ENCODE measurements at regions not wholly inside any gene's neighbourhood (a gene's known extent, or its start where the extent isn't known, plus 50 kb on each side); places are given as distances from the start of the nearest gene placed in this dataset.
"Not testable (repeated sequence)": the region's sequence is repeated elsewhere in the genome, so short reads cannot be mapped to it uniquely, and the experiment has no call there.

GRCh38 chr16:80899809-80900592 is 95.6 kb upstream of the CDYL2 start:
- DNase-seq (ENCODE audit: low spot score, unreplicated experiment): no peak
- no peak for TF ChIP-seq CTCF (IDR thresholded peaks at IDR 0.05; ENCODE audit: unreplicated experiment)
- H3K27me3 Mint-ChIP-seq: no peaks in the 10 kb centered on the region
- no peaks in the 10 kb centered on the region for H3K4me1 Mint-ChIP-seq (ENCODE audit: low read depth)
- H3K36me3 Mint-ChIP-seq (ENCODE audit: insufficient read depth): no peaks in the 10 kb centered on the region
- H3K9me3 Mint-ChIP-seq (ENCODE audit: low read depth): no peaks in the 10 kb centered on the region
- H3K27ac Mint-ChIP-seq: no peak overlapping the region
- no peak overlapping the region for H3K4me3 Mint-ChIP-seq (ENCODE audit: low read depth)

- no peak for DNase-seq (ENCODE audit: low spot score, unreplicated experiment)
- Mint-ChIP-seq H3K4me1 (ENCODE audit: low read depth) (no peaks in the 10 kb centered on the region), H3K27ac (no peak overlapping the region)
Measured at GRCh38 chr16:80896776-80897175, 92.4 kb upstream of the CDYL2 start.

GRCh38 chr16:80894091-80894490 is 89.7 kb upstream of the CDYL2 start:
- Mint-ChIP-seq H3K4me3 (ENCODE audit: low read depth) (no peak overlapping the region), H3K9me3 (ENCODE audit: low read depth) (no peaks in the 10 kb centered on the region), H3K4me1 (ENCODE audit: low read depth) (peaks cover 3% of the 10 kb centered on the region), H3K27me3 (peaks cover 3% of the 10 kb centered on the region), H3K27ac (no peak overlapping the region), H3K36me3 (ENCODE audit: insufficient read depth) (no peaks in the 10 kb centered on the region)
- no peak for TF ChIP-seq CTCF (IDR thresholded peaks at IDR 0.05; ENCODE audit: unreplicated experiment)
- DNase-seq (ENCODE audit: low spot score, unreplicated experiment): no peak

More at GRCh38 chr16:80896776-80897175, 92.4 kb upstream of the CDYL2 start:
- H3K27me3 Mint-ChIP-seq: peaks cover 1% of the 10 kb centered on the region
- no peaks in the 10 kb centered on the region for H3K9me3 Mint-ChIP-seq (ENCODE audit: low read depth)
- no peak overlapping the region for H3K4me3 Mint-ChIP-seq (ENCODE audit: low read depth)
- H3K36me3 Mint-ChIP-seq (ENCODE audit: insufficient read depth): no peaks in the 10 kb centered on the region
- TF ChIP-seq CTCF (IDR thresholded peaks at IDR 0.05; ENCODE audit: unreplicated experiment): no peak

GRCh38 chr16:80893686-80894085 is 89.3 kb upstream of the CDYL2 start:
- Mint-ChIP-seq H3K4me3 (ENCODE audit: low read depth) (no peak overlapping the region), H3K4me1 (ENCODE audit: low read depth) (peaks cover 3% of the 10 kb centered on the region), H3K36me3 (ENCODE audit: insufficient read depth) (no peaks in the 10 kb centered on the region), H3K9me3 (ENCODE audit: low read depth) (no peaks in the 10 kb centered on the region), H3K27me3 (peaks cover 3% of the 10 kb centered on the region), H3K27ac (no peak overlapping the region)
- no peak for DNase-seq (ENCODE audit: low spot score, unreplicated experiment)
- no peak for TF ChIP-seq CTCF (IDR thresholded peaks at IDR 0.05; ENCODE audit: unreplicated experiment)

- DNase-seq (ENCODE audit: low spot score, unreplicated experiment): not testable (repeated sequence)
Measured at GRCh38 chr16:80892395-80892794, 88.0 kb upstream of the CDYL2 start.

GRCh38 chr16:80889779-80890359 is 85.5 kb upstream of the CDYL2 start:
- H3K27me3 Mint-ChIP-seq: peaks cover 6% of the 10 kb centered on the region
- no peak overlapping the region for H3K4me3 Mint-ChIP-seq (ENCODE audit: low read depth)
- no peak for DNase-seq (ENCODE audit: low spot score, unreplicated experiment)
- TF ChIP-seq CTCF (IDR thresholded peaks at IDR 0.05; ENCODE audit: unreplicated experiment): no peak
- no peak overlapping the region for H3K27ac Mint-ChIP-seq
- no peaks in the 10 kb centered on the region for H3K36me3 Mint-ChIP-seq (ENCODE audit: insufficient read depth)
- H3K9me3 Mint-ChIP-seq (ENCODE audit: low read depth): no peaks in the 10 kb centered on the region
- peaks cover 3% of the 10 kb centered on the region for H3K4me1 Mint-ChIP-seq (ENCODE audit: low read depth)

More at GRCh38 chr16:80892395-80892794, 88.0 kb upstream of the CDYL2 start:
- not testable (repeated sequence) for H3K4me3 Mint-ChIP-seq (ENCODE audit: low read depth); H3K9me3 Mint-ChIP-seq (ENCODE audit: low read depth); H3K4me1 Mint-ChIP-seq (ENCODE audit: low read depth); H3K27me3 Mint-ChIP-seq; H3K36me3 Mint-ChIP-seq (ENCODE audit: insufficient read depth); H3K27ac Mint-ChIP-seq

Measured in progenitor cell of endocrine pancreas (in vitro differentiated cells).